ENCODE measurements at regions not wholly inside any gene's neighbourhood (a gene's known extent, or its start where the extent isn't known, plus 50 kb on each side); places are given as distances from the start of the nearest gene placed in this dataset.

DNA sequence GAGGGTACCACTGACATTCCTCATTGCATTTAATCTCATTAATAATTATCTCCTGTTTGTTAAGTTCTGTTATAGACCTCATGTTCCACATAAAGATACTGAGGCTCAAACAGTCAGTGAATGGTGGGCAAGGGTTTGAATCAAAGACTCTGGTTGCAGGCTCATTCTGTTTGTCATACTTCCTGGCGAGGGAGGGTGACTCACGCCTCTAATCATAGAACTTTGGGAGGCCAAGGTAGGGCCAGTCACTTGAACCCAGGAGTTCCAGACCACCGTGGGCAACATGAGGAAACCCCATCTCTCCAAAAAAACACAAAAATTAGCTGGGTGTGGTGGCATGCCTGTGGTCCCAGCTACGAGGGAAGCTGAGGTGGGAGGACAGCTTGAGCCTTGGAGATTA is 220.7 kb upstream of the MIR17HG start:
- no peak for TF ChIP-seq CTCF (IDR thresholded peaks at IDR 0.05; ENCODE audit: insufficient read depth, low read length, poor library complexity, severe bottlenecking)
- no peak for TF ChIP-seq EZH2phosphoT487 (conservative IDR thresholded peaks at IDR 0.05; ENCODE audit: low read length)
